MCF 10A (cell line): ENCODE measurements at regions not wholly inside any gene's neighbourhood (a gene's known extent, or its start where the extent isn't known, plus 50 kb on each side); places are given as distances from the start of the nearest gene placed in this dataset.

Experiments
- BruUV-seq: library from RNA; stranded (reverse); fragments of 400-500 nt; replicated peaks from 2 replicates; lab custom pipeline; 2021; lab: Mats Ljungman, UMichigan
- CTCF ChIA-PET: fragments of 300-600 bp; sonication (Branson Sonifier 250); formaldehyde crosslinking; extraction: SDS; loops from one replicate; lab custom pipeline; 2021; ENCODE audit warnings: antibody characterized with exemption, inconsistent platforms; lab: Yijun Ruan, JAX
- POLR2A ChIA-PET: fragments of 300-600, 350-650 bp; sonication (Branson Sonifier 250); formaldehyde crosslinking; extraction: SDS; loops from one replicate; lab custom pipeline; 2020; ENCODE audit warnings: antibody characterized with exemption, inconsistent platforms; lab: Yijun Ruan, JAX
- DNase-seq: peaks from one replicate; pipeline ENCODE4 v3.0.0-alpha.2; 2018; ENCODE audit not compliant: unreplicated experiment
- H3K27ac Mint-ChIP-seq: one replicate; pipeline ENCODE4 v1.8.0; 2022; ENCODE audit warnings: mild to moderate bottlenecking, low read depth, mixed read lengths; ENCODE audit not compliant: unreplicated experiment
- H3K27me3 Mint-ChIP-seq: one replicate; pipeline ENCODE4 v1.8.0; 2022; ENCODE audit warnings: mixed read lengths; ENCODE audit not compliant: insufficient read depth, unreplicated experiment
- H3K36me3 Mint-ChIP-seq: one replicate; pipeline ENCODE4 v1.8.0; 2022; ENCODE audit warnings: mild to moderate bottlenecking, moderate library complexity, mixed read lengths; ENCODE audit not compliant: insufficient read depth, unreplicated experiment
- H3K4me1 Mint-ChIP-seq: one replicate; pipeline ENCODE4 v1.8.0; 2022; ENCODE audit warnings: mixed read lengths; ENCODE audit not compliant: insufficient read depth, unreplicated experiment
- H3K4me3 Mint-ChIP-seq: one replicate; pipeline ENCODE4 v1.8.0; 2022; ENCODE audit warnings: mild to moderate bottlenecking, moderate library complexity, mixed read lengths; ENCODE audit not compliant: unreplicated experiment
- H3K9me3 Mint-ChIP-seq: one replicate; pipeline ENCODE4 v1.8.0; 2022; ENCODE audit warnings: mixed read lengths; ENCODE audit not compliant: unreplicated experiment
- CTCF ChIP-seq: fragments of 200-600 bp; IDR thresholded peaks from one replicate; pipeline ENCODE4 v1.8.0; 2022; ENCODE audit warnings: antibody characterized with exemption, mild to moderate bottlenecking; ENCODE audit not compliant: unreplicated experiment
- intact Hi-C: fragments of 100-400 bp; cut with micrococcal nuclease; formaldehyde crosslinking; loops from 2 replicates; pipeline ENCODE4 v1.14.1; 2022

- no peak overlapping the region for H3K4me3 Mint-ChIP-seq
- intact Hi-C loops: no loop called here
- CTCF ChIA-PET: interaction anchor here (0.6 kb wide), 1 partner anchor 1122 kb away, joined by 3 read pairs; no protein-coding TSS in a partner anchor
- no peak overlapping the region for H3K27ac Mint-ChIP-seq
- no peaks in the 10 kb centered on the region for H3K36me3 Mint-ChIP-seq
- no TSS peak for BruUV-seq
- POLR2A ChIA-PET: no interaction called here
- DNase-seq: no peak
- no peaks in the 10 kb centered on the region for H3K9me3 Mint-ChIP-seq
- H3K4me1 Mint-ChIP-seq: peaks cover 4% of the 10 kb centered on the region
- TF ChIP-seq CTCF: no peak
- H3K27me3 Mint-ChIP-seq: no peaks in the 10 kb centered on the region
Observed at GRCh38 chr4:166682200-166682599, 552.1 kb downstream of the SPOCK3 start.
